Lower lobe of right lung (tissue), 2 donors: ENCODE measurements at regions not wholly inside any gene's neighbourhood (a gene's known extent, or its start where the extent isn't known, plus 50 kb on each side); places are given as distances from the start of the nearest gene placed in this dataset.

ENCODE experiments used
- ATAC-seq, 2 donors: fragments of 200-7000 bp; cut with Tn5 transposase; one replicate each; pipeline ENCODE4 v1.9.1; 2020 to 2022; ENCODE audit warnings: mild to moderate bottlenecking in 2 of 2, moderate library complexity in 2 of 2
- DNase-seq: peaks from one replicate; pipeline ENCODE4 v3.0.0-alpha.2; 2020
- H3K27ac ChIP-seq: fragments of 200-600 bp; one replicate; pipeline ENCODE4 v1.8.0; 2022
- H3K27me3 ChIP-seq: fragments of 200-600 bp; one replicate; pipeline ENCODE4 v1.8.0; 2022; ENCODE audit warnings: low read depth
- H3K36me3 ChIP-seq: fragments of 200-600 bp; one replicate; pipeline ENCODE4 v1.8.0; 2022; ENCODE audit warnings: mild to moderate bottlenecking
- H3K4me1 ChIP-seq: fragments of 200-600 bp; one replicate; pipeline ENCODE4 v1.8.0; 2022
- H3K4me3 ChIP-seq: fragments of 200-600 bp; one replicate; pipeline ENCODE4 v1.8.0; 2022; ENCODE audit warnings: mild to moderate bottlenecking
- H3K9me3 ChIP-seq: fragments of 200-600 bp; one replicate; pipeline ENCODE4 v1.8.0; 2022
- CTCF ChIP-seq: fragments of 200-600 bp; IDR thresholded peaks from one replicate; pipeline ENCODE4 v1.8.0; 2022; ENCODE audit warnings: antibody characterized with exemption, mild to moderate bottlenecking
- intact Hi-C: fragments of 100-400 bp; cut with DNase I; formaldehyde crosslinking; loops from one replicate; pipeline ENCODE4 v1.11.0; 2022
- donor health status: DM: no; HTN: yes; CAD: no; lungs with severe emphysema.

DNA sequence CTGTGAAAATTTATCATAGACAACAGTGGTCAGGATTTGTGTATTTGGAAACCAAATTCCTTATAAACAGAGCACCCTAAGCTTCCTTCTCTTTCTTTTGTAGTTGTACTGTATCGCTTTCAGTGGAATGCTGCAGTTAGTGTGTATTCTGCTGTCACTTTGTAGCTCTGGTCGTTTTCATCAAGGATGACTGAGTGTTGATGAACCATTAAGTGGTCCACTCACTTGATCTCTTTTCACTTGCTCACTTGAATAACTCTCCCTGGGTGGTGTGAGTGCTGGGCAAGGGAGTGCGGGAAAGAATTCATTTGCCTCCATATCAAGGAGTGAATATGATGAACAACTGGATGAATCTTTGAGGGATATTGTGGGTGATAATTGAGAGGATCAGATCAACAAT lies 1225.7 kb upstream of the WWC1 start:
- ATAC-seq (no peak), DNase-seq (no peak)
- H3K4me3 ChIP-seq = no peak overlapping the region
- intact Hi-C loops = no loop called here
- H3K36me3 ChIP-seq = no peaks in the 10 kb centered on the region
- no peak for TF ChIP-seq CTCF
- H3K9me3 ChIP-seq = no peaks in the 10 kb centered on the region
- H3K27ac ChIP-seq = no peak overlapping the region
- no peaks in the 10 kb centered on the region for H3K27me3 ChIP-seq
- no peaks in the 10 kb centered on the region for H3K4me1 ChIP-seq

GRCh38 chr5:167071981-167072610 lies 1219.3 kb upstream of the WWC1 start:
- no peaks in the 10 kb centered on the region for H3K9me3 ChIP-seq
- ATAC-seq (no peak), DNase-seq (no peak)
- no peak for TF ChIP-seq CTCF
- H3K27ac ChIP-seq = no peak overlapping the region
- no peaks in the 10 kb centered on the region for H3K4me1 ChIP-seq
- no peak overlapping the region for H3K4me3 ChIP-seq
- no peaks in the 10 kb centered on the region for H3K36me3 ChIP-seq
- H3K27me3 ChIP-seq = no peaks in the 10 kb centered on the region
- intact Hi-C loops = no loop called here

DNA sequence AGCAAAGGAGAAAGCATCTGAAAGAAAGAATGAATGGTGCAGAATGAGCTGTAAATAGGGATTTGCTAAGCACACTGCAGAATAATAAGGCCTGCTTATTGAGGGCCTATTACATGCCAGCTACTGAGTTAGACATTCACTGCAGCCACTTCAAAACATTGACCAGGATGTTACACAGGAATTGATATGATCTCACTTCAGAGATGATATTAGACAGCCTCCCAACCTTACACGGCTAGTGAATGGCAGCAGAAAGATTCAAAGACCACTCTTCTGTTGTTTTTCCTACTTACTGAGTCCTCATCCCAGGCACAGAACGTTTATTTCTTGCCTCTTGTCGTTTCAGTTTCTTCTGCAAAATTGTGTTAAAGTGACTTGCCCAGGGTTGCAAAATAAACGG lies 1209.9 kb upstream of the WWC1 start:
- ATAC-seq (no peak), DNase-seq (no peak)
- Histone ChIP-seq H3K27ac (no peak overlapping the region), H3K4me1 (no peaks in the 10 kb centered on the region), H3K9me3 (no peaks in the 10 kb centered on the region), H3K27me3 (no peaks in the 10 kb centered on the region), H3K36me3 (no peaks in the 10 kb centered on the region), H3K4me3 (no peak overlapping the region)
- intact Hi-C loops = no loop called here
- TF ChIP-seq CTCF = no peak

- no peak for DNase-seq
- intact Hi-C loops = no loop called here
- Histone ChIP-seq H3K27me3 (no peaks in the 10 kb centered on the region), H3K36me3 (no peaks in the 10 kb centered on the region), H3K27ac (no peak overlapping the region), H3K9me3 (no peaks in the 10 kb centered on the region), H3K4me1 (no peaks in the 10 kb centered on the region), H3K4me3 (no peak overlapping the region)
- no peak for ATAC-seq
- TF ChIP-seq CTCF = no peak
Measured at GRCh38 chr5:167096816-167097215, 1194.6 kb upstream of the WWC1 start.

DNA sequence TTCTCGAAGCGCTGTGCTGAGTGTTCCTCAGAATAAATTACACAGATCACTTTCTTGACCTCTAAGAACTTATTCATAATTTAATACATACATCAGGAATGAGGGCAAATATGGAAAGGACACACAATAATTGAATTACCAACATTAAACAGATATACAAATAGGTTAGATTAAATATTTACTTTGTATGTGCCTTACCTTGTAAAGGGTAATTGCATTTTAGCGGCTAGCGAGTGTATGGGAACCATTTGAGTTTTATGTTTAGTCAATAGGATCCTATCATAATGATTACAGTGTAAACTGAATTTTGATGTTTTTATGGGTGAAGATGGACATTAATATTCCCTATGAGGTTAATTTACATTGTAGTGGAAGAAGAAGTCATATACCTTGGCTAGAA lies 1187.1 kb upstream of the WWC1 start:
- intact Hi-C loops = no loop called here
- no peak overlapping the region for H3K27ac ChIP-seq

More for the DNA sequence above, 1187.1 kb upstream of the WWC1 start:
- Histone ChIP-seq H3K36me3 (no peaks in the 10 kb centered on the region), H3K27me3 (no peaks in the 10 kb centered on the region), H3K4me1 (no peaks in the 10 kb centered on the region), H3K9me3 (no peaks in the 10 kb centered on the region), H3K4me3 (no peak overlapping the region)
- ATAC-seq = no peak
- no peak for DNase-seq
- TF ChIP-seq CTCF = no peak
